Stimulated activated CD4-positive, alpha-beta T cell treated with anti-CD3 and anti-CD28 coated beads, Interleukin-1b, Interleukin-23, amount 100 ng/mL, for 48 hours (primary cell): ENCODE measurements at regions not wholly inside any gene's neighbourhood (a gene's known extent, or its start where the extent isn't known, plus 50 kb on each side); places are given as distances from the start of the nearest gene placed in this dataset.

ENCODE experiments used
- DNase-seq: peaks from one replicate; pipeline ENCODE4 v3.0.0-alpha.2; 2020

DNA sequence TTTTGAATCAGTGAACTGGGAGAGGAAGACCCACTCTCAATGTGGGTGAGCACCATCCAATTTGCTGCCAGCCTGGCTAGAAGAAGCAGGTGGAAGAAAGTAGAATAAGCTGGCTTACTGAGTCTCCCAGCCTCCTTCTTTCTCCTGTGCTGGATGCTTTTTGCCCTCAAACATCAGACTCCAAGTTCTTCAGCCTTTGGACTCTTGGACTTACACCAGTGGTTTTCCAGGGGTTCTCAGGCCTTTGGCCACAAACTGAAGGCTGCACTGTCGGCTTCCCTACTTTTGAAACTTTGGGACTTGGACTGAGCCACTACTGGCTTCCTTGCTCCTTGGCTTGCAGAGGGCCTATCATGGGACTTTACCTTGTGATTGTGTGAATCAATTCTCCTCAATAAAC is 804.2 kb upstream of the SLITRK1 start:
- no peak for DNase-seq

DNA sequence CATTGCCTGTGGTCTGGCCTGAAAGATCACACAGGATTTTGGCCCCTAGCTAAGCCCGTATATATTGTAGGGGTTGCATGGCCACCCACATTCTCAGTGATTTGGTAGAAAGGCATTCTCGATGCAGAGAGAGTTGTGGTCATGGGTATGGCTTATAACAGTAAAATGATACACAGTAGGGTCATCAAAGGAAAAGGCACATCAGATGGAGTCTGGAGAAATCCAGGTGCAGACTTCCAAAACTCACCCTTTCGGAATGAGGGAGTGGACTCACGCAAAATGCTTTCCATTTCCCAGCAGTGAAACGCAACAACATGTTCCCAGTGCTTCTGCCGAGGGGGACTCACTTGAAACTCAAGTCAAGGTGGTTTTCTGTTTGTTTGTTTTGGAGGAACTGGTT is 802.5 kb upstream of the SLITRK1 start:
- no peak for DNase-seq

DNA sequence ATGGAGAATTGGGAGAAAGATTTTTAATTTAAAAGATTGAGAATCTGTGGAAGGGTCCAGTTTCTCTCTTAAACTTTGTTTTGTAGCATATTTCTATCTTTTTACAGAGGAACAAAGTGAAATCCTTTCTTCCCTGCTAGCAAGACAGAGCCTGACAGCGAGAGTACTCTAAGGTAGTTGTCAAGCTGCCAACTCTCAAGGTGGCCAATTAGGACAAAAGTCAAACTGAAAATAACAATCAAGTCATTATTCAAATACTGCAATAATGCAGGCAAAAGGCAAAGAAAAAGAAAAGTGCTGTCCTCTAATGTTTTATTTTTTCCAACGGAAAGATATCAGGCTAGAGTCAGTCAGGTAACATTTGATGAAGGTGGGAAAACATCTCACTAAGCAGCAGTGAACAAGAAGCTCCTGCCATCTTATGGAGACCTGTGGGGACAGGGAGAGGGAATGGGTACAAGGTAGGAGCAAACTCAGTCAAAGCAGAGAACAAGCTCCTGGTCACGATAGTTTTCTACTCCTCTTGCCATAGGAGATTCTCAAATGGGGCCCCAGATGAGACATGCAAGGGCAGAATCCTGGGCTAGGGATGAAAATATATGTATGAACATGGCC is 801.9 kb upstream of the SLITRK1 start:
- no peak for DNase-seq

DNA sequence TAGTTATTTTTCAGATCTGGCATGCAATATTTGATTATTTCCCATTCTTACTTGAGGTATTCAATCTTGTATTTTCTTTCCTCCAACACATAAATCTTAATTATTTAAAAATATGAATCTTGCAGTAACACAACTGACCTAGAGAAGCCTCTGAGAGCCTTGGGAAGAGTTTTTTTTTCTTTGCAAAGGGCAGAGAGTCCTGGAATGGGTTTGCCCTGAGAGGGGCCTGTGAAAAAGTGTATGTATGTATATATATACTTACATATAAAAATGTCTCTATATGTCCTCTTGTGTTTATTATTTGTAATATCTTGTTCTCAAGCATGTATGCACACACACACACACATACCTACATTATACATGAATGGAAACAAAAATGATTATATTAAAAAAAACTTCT is 801.2 kb upstream of the SLITRK1 start:
- no peak for DNase-seq

DNA sequence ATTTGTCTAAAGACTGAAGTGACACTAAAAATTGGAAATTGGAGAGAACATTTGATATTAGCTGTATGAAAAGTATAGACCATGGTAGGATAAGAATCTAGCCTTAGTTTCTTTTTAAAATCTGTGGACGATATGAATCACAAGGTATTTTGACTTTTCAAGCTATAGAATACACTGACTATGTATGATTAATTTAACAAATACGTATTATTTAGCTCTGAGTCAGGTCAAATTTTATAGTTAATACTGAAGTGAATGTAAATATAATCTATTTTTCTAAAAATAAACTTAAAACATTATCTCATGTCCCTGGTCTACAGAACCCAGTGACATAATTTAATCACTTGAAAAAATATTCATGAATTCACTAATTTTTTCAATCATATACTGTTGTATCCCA is 795.6 kb upstream of the SLITRK1 start:
- no peak for DNase-seq

GRCh38 chr13:84672616-84673015 is 790.3 kb upstream of the SLITRK1 start:
- no peak for DNase-seq

DNA sequence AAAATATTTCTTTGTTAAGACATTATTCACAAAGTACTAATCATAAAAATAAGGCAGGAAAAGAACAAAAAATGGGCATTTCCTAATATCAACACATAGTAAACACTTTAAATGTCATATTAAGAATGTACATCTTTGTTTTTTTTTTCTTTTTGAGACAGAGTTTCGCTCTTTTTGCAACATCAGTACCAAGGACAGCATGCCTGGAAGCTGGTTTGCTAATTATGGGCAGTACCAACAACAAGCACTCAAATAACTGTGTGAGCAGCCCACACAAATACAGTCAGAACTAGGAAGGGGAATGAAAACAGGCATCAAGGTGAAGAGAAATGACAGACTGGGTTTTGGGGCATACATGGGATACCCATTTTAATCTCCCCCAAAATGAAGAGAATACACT is 788.0 kb upstream of the SLITRK1 start:
- no peak for DNase-seq

GRCh38 chr13:84668637-84669036 is 786.4 kb upstream of the SLITRK1 start:
- DNase-seq: no peak

DNA sequence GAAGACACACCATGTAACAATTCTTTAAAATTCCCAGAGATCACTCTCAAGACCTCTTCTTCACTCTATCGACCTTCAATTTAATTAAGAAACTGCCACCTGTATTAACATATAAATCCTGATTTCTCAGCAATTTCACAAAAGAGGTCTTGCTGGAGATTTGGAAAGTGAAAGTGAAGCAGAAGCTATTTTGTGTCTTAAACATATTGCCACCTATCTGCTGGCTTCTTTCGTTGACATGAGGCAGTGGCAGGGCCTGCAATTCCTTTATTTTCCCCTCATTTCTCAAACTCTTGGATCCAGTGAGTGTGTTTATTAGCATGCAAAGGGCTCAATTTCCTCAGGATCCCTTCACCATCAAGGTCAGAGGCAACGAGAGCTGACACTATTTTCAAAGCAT is 780.2 kb upstream of the SLITRK1 start:
- DNase-seq: no peak

DNA sequence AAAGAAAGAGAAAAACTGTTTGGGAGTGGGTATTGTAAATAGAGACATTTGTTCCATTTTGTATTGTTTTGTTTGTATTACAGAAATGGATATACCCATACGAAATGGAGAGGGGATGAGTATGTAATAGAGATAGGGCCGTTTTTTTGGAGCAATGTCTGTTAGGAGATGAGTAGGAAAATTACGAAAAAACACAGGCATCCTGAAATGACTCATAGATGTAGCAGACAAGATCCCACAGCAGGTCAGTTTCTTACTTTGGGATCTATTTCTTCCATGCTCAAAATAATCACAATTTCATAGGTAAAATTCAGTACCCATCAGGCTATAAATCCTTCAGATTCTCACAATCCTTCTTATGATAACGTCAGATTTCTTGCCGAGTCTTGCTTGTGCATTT is 779.4 kb upstream of the SLITRK1 start:
- no peak for DNase-seq

- no peak for DNase-seq
Measured at GRCh38 chr13:84659359-84659661, 777.0 kb upstream of the SLITRK1 start.

GRCh38 chr13:84658491-84659358 is 776.5 kb upstream of the SLITRK1 start:
- no peak for DNase-seq

GRCh38 chr13:84655677-84656076 is 773.4 kb upstream of the SLITRK1 start:
- no peak for DNase-seq

GRCh38 chr13:84654654-84655275 is 772.5 kb upstream of the SLITRK1 start:
- DNase-seq: no peak

GRCh38 chr13:84653915-84654534 is 771.8 kb upstream of the SLITRK1 start:
- no peak for DNase-seq

DNA sequence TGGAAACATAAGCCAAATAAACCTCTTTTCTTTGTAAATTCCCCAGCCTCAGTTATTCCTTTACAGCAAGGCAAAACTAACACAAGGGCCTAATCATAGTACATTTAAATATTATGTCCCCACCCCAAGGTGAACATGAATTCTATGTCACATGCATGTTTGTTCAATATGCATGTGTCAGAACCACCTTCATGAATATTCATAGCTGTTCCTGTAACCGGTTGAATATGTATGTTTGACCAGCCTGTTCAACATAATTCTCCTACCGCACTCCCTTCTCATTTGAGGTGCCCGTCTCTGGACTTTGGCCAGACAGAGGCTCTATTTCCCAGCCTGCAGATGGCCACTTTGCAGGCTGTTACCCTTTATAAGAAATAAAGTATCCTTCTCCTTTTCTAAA is 769.4 kb upstream of the SLITRK1 start:
- no peak for DNase-seq

- no peak for DNase-seq
Measured at GRCh38 chr13:84651288-84651687, 769.0 kb upstream of the SLITRK1 start.

DNA sequence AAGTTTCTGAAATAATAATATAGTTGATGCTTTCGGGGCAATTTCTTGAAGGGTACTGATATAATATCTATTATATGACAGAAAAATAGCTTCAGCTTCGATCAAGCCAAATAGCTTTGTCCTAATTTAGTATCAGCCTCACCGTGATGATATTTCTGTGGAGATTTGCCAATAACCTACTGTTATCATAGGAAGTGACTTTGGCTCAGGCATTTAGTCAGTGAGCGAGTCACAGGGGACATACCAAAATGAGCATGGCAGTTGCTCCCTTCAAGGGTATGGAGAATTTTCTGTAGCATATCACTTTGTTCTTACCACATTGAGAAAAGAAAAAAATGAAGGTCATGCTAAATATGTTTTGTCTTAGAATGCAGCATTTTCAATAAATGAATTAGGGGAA is 767.6 kb upstream of the SLITRK1 start:
- DNase-seq: no peak

DNA sequence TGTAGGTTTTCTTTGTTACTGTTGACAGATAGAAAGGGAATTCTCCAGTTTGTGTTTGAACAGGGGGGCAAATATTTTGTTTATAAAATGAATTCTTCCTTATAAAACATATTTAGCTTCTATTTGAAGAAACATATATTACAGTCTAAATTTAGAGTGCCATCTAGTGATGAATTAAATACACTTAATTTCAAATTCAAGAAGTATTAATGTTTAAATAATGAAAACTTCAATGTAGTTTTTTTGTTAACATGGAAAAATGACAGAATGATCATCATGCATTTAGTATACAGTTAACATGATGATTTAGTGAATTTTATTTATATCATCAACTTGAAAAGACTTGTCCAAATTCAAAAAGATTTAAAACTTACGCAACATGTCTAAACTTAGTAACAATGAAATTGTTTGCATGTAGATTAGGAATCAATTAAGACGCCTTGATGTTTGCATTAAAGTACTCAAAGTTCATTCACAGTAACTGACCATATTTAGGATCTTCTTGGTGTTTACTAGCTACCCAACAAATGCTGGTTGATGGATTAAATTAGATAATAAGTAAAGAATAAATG is 765.9 kb upstream of the SLITRK1 start:
- DNase-seq: no peak

GRCh38 chr13:84646957-84647356 is 764.7 kb upstream of the SLITRK1 start:
- no peak for DNase-seq

DNA sequence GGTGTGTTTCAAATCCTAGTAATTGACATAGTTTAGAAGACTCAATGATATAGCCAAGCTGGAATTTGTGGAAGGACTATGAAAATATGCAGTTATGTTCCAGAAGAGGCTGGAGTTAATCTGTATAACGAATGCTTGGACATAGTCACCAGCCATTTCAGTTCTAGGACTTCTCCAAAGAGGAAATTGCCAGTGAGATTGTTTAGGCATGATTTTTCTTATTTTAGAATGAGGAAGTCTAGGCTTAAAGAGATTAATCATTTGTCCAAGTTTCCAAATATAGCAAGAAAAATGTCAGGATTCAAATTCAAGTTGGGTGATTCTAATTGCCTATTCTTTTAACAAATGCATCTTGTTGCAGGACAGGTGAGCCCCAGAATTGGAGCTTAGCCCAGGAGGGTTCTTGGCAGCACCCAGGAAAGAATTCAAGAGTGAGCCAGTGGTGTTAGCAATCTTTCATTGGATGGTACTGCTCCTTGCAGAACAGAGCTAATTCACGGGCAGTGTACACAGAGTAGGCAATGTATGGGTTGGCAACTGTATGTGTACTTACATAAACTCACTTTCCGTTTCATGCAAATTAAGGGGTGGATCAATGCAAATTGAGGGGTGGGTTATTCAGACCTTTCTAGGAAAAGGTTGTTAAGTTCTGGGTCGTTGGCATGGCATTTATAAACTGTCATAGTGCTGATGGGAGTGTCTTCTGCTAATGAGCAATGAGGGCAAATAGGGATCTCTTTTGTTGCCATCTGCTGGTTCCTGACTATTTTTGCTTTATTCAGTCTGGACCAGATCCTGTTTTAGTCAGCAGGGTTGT is 763.1 kb upstream of the SLITRK1 start:
- no peak for DNase-seq

- DNase-seq: no peak
Measured at GRCh38 chr13:84641491-84641890, 759.2 kb upstream of the SLITRK1 start.

DNA sequence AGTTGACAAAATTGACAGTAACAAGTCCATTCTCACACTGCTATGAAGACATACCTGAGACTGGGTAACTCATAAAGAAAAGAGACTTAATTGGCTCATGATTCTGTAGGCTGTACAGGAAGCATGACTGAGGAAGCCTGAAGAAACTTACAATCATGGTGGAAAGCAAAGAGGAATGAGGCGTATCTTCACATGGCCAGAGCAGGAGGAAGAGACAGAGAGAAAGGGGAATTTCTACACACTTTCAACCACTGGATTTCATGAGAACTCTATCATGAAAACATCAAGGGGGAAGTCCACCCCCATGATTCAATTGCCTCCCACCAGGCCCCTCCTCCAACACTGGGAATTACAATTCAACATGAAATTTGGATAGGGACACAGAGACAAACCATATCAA is 758.4 kb upstream of the SLITRK1 start:
- no peak for DNase-seq
